HCT116 (cell line): ENCODE measurements at regions not wholly inside any gene's neighbourhood (a gene's known extent, or its start where the extent isn't known, plus 50 kb on each side); places are given as distances from the start of the nearest gene placed in this dataset.

ENCODE experiments used
- ATAC-seq: fragments of 200-7000 bp; cut with Tn5 transposase; 2 replicates; pipeline ENCODE4 v1.9.1; 2020; ENCODE audit warnings: mild to moderate bottlenecking, moderate library complexity
- BruUV-seq: library from RNA; stranded (reverse); fragments of 400-500 nt; replicated peaks from 2 replicates; lab custom pipeline; 2021; lab: Mats Ljungman, UMichigan
- CTCF ChIA-PET: fragments of 300-600 bp; sonication (Branson Sonifier 250); formaldehyde crosslinking; loops from one replicate; lab custom pipeline; 2021; ENCODE audit warnings: antibody characterized with exemption; lab: Charles Lee
- POLR2A ChIA-PET: fragments of 300-600, 350-600 bp; sonication (Branson Sonifier 250); formaldehyde crosslinking; loops from one replicate; lab custom pipeline; 2021; ENCODE audit warnings: antibody characterized with exemption; lab: Charles Lee
- RAD21 ChIA-PET, 2 experiments: fragments of 300-600 bp; sonication (Branson Sonifier 250); formaldehyde crosslinking; loops; one replicate each; lab custom pipeline; 2023; ENCODE audit warnings: low total read pairs in 2 of 2; ENCODE audit not compliant: uncharacterized antibody in 2 of 2, unreplicated experiment in 2 of 2, low non-redundant PET in 1 of 2; lab: Charles Lee
- DNase-seq: peaks from one replicate; pipeline ENCODE4 v3.0.0-alpha.2; 2010; ENCODE audit warnings: low read depth, low spot score
- H2AFZ ChIP-seq: fragments of 200-600 bp; shearing (Covaris generic), sonication (generic); 2 replicates; pipeline ENCODE4 v1.6.1; 2017; ENCODE audit warnings: low read depth, mixed run types, mixed read lengths, antibody characterized with exemption, low read length; ENCODE audit not compliant: poor library complexity, severe bottlenecking
- H3K27ac ChIP-seq: 2 replicates; pipeline ENCODE4 v1.5.1; 2012; ENCODE audit warnings: low read depth, low read length
- H3K27me3 ChIP-seq: fragments of 200-600 bp; sonication (generic); 2 replicates; pipeline ENCODE4 v1.6.1; 2016; ENCODE audit warnings: mixed run types, low read length, mixed read lengths; ENCODE audit not compliant: insufficient read depth
- H3K36me3 ChIP-seq, 2 experiments: fragments of 200-500 bp in 1 of 2; fragments of 200-600 bp in 1 of 2; sonication (Bioruptor generic) in 1 of 2; sonication (generic) in 1 of 2; 2 replicates each; pipeline versions ENCODE4 v1.5.1 to v1.6.1; 2014 to 2016; ENCODE audit warnings: low read length in 2 of 2, inconsistent platforms in 1 of 2, mixed read lengths in 1 of 2, mixed run types in 1 of 2; ENCODE audit not compliant: insufficient read depth in 2 of 2, control insufficient read depth in 1 of 2
- H3K4me1 ChIP-seq, 2 experiments: fragments of 200-600 bp in 1 of 2; sonication (generic) in 1 of 2; 2 replicates each; pipeline versions ENCODE4 v1.5.1 to v1.6.1; 2012 to 2017; ENCODE audit warnings: low read length in 2 of 2, inconsistent platforms in 1 of 2, mild to moderate bottlenecking in 1 of 2, mixed read lengths in 1 of 2, mixed run types in 1 of 2, moderate library complexity in 1 of 2; ENCODE audit not compliant: insufficient read depth in 2 of 2, control insufficient read depth in 1 of 2
- H3K4me2 ChIP-seq: fragments of 200-600 bp; sonication (generic); 2 replicates; pipeline ENCODE4 v1.6.1; 2017; ENCODE audit warnings: mixed run types, low read length, mixed read lengths
- H3K4me3 ChIP-seq, 2 experiments: fragments of 200-600 bp in 1 of 2; sonication (generic) in 1 of 2; replicated peaks in 1 of 2; 2 replicates each; pipeline ENCODE4 v1.5.1; 2011 to 2016; ENCODE audit warnings: low read length in 2 of 2, control low read depth in 1 of 2, low read depth in 1 of 2, mild to moderate bottlenecking in 1 of 2, mixed read lengths in 1 of 2, mixed run types in 1 of 2
- H3K79me2 ChIP-seq: fragments of 200-600 bp; sonication (generic); 2 replicates; pipeline ENCODE4 v1.6.1; 2017; ENCODE audit warnings: mild to moderate bottlenecking, mixed run types, low read length, moderate library complexity, mixed read lengths; ENCODE audit not compliant: insufficient read depth
- H3K9ac ChIP-seq: fragments of 200-600 bp; sonication (generic); 2 replicates; pipeline ENCODE4 v1.6.1; 2016; ENCODE audit warnings: low read length, mixed read lengths
- H3K9me2 ChIP-seq: fragments of 200-600 bp; sonication (generic), shearing (Covaris generic); 2 replicates; pipeline ENCODE4 v1.6.1; 2017; ENCODE audit warnings: mixed run types, mild to moderate bottlenecking, moderate library complexity; ENCODE audit not compliant: insufficient read depth
- H3K9me3 ChIP-seq, 2 experiments: fragments of 200-500 bp in 1 of 2; fragments of 200-600 bp in 1 of 2; sonication (Bioruptor generic) in 1 of 2; sonication (generic) in 1 of 2; 2 replicates each; pipeline ENCODE4 v1.6.1; 2014 to 2017; ENCODE audit warnings: low read length in 2 of 2, mixed read lengths in 2 of 2, inconsistent platforms in 1 of 2, low read depth in 1 of 2, mild to moderate bottlenecking in 1 of 2, mixed run types in 1 of 2, moderate library complexity in 1 of 2; ENCODE audit not compliant: control insufficient read depth in 1 of 2, insufficient read depth in 1 of 2
- H4K20me1 ChIP-seq: fragments of 200-600 bp; sonication (generic), shearing (Covaris generic); 2 replicates; pipeline ENCODE4 v1.6.1; 2017; ENCODE audit warnings: mixed run types, mild to moderate bottlenecking, moderate library complexity; ENCODE audit not compliant: insufficient read depth
- CBX3 ChIP-seq: IDR thresholded peaks from 2 replicates; pipeline ENCODE4 v1.6.1; 2012; ENCODE audit warnings: low read depth
- ELF1 ChIP-seq: IDR thresholded peaks from 2 replicates; pipeline ENCODE4 v1.6.1; 2012; ENCODE audit warnings: low read depth, borderline replicate concordance
- EZH2 ChIP-seq: fragments of 200-600 bp; sonication (generic); IDR thresholded peaks from 2 replicates; pipeline ENCODE4 v1.6.1; 2017; ENCODE audit warnings: antibody characterized with exemption, mixed run types
- EZH2phosphoT487 ChIP-seq: fragments of 200-600 bp; IDR thresholded peaks from 2 replicates; pipeline ENCODE4 v1.6.1; 2018; ENCODE audit warnings: antibody characterized with exemption, borderline replicate concordance
- JUND ChIP-seq: IDR thresholded peaks from 2 replicates; pipeline ENCODE4 v1.6.1; 2012
- POLR2A ChIP-seq: IDR thresholded peaks from 2 replicates; pipeline ENCODE4 v1.7.0; 2011; ENCODE audit warnings: borderline replicate concordance; ENCODE audit not compliant: insufficient read depth, insufficient read length; ENCODE audit errors: extremely low read depth
- POLR2AphosphoS5 ChIP-seq: IDR thresholded peaks from 2 replicates; pipeline ENCODE4 v1.6.1; 2011; ENCODE audit warnings: mild to moderate bottlenecking, low read depth, low read length, moderate library complexity
- SIN3A ChIP-seq: IDR thresholded peaks from 2 replicates; pipeline ENCODE4 v1.6.1; 2012; ENCODE audit warnings: low read depth
- SRF ChIP-seq: IDR thresholded peaks from 2 replicates; pipeline ENCODE4 v1.6.1; 2012; ENCODE audit warnings: low read depth
- TCF7L2 ChIP-seq: IDR thresholded peaks from 2 replicates; pipeline ENCODE4 v1.7.0; 2011; ENCODE audit warnings: borderline replicate concordance, inconsistent platforms; ENCODE audit not compliant: insufficient read depth, insufficient read length; ENCODE audit errors: extremely low read depth
- ZFX ChIP-seq: fragments of 450-650 bp; IDR thresholded peaks from 2 replicates; pipeline ENCODE4 v1.6.1; 2017
- intact Hi-C: fragments of 100-400 bp; cut with micrococcal nuclease; formaldehyde crosslinking; loops from 2 replicates; pipeline ENCODE4 v1.10.0; 2022
- TF ChIP-seq, protein P1 (sequence below): IDR thresholded peaks from 2 replicates; pipeline ENCODE4 v1.6.1; 2012
- TF ChIP-seq, protein P2 (sequence below): IDR thresholded peaks from 2 replicates; pipeline ENCODE4 v1.6.1; 2012; ENCODE audit warnings: low read depth
- TF ChIP-seq, protein P3 (sequence below): IDR thresholded peaks from 2 replicates; pipeline ENCODE4 v1.6.1; 2012
- TF ChIP-seq, protein P4 (sequence below): IDR thresholded peaks from 2 replicates; pipeline ENCODE4 v1.6.1; 2011; ENCODE audit warnings: mild to moderate bottlenecking, low read length, moderate library complexity; ENCODE audit not compliant: insufficient replicate concordance; ENCODE audit errors: extremely low read depth
- TF ChIP-seq, protein P5 (sequence below), 3 experiments: fragments of 200-600 bp in 1 of 3; sonication (generic) in 1 of 3; IDR thresholded peaks in 2 of 3; conservative IDR thresholded peaks in 1 of 3; 2 replicates each; pipeline ENCODE4 v1.5.1; 2012 to 2017; ENCODE audit warnings: low read depth in 2 of 3, low read length in 2 of 3, antibody characterized with exemption in 1 of 3, borderline replicate concordance in 1 of 3, control low read depth in 1 of 3, mild to moderate bottlenecking in 1 of 3, mixed read lengths in 1 of 3, mixed run types in 1 of 3, moderate library complexity in 1 of 3; ENCODE audit not compliant: insufficient read depth in 1 of 3

DNA sequence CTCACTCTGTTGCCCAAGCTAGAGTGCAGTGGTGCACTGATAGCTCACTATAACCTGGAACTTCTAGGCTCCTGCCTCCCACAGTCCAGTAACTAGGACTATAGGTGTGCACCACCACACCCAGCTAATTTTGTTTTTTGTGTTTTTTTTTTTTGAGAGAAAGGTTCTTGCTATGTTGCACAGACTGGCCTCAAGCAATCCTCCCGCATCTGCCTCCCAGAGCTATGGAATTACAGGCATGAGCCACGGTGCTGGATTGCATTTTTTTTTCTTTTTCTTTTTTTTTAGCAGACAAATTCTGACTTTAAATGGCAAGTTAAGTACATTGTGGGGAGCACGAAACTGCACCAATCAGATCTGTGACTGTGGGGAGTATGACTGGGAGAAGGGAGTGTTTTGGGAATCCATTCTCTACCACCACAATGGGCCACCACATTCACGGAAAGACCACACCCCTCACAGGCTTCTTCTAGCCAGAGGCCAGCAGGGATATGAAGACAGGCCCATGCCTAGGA is 58.1 kb upstream of the MSMB start:
- H3K4me3 ChIP-seq = no peak overlapping the region
- no peaks in the 10 kb centered on the region for H3K9me2 ChIP-seq
- H2AFZ ChIP-seq = no peak overlapping the region
- no peak for ATAC-seq
- RAD21 ChIA-PET = no interaction called here
- BruUV-seq = no TSS peak
- no peak overlapping the region for H3K27ac ChIP-seq
- no peaks in the 10 kb centered on the region for H3K9me3 ChIP-seq
- CTCF ChIA-PET = no interaction called here
- no peak overlapping the region for H3K4me2 ChIP-seq
- DNase-seq = no peak
- no peak overlapping the region for H3K9ac ChIP-seq
- no peaks in the 10 kb centered on the region for H3K79me2 ChIP-seq
- no peaks in the 10 kb centered on the region for H3K27me3 ChIP-seq
- intact Hi-C loops = no loop called here
- H3K36me3 ChIP-seq = no peaks in the 10 kb centered on the region
- H4K20me1 ChIP-seq = no peaks in the 10 kb centered on the region
- H3K4me1 ChIP-seq = peaks cover 8 to 9% of the 10 kb centered on the region in 2 experiments; a peak in 3 of 4 replicates
- TF ChIP-seq, protein P1, sequence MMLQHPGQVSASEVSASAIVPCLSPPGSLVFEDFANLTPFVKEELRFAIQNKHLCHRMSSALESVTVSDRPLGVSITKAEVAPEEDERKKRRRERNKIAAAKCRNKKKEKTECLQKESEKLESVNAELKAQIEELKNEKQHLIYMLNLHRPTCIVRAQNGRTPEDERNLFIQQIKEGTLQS = no peak
- TF ChIP-seq POLR2AphosphoS5 (no peak), ZFX (no peak), ELF1 (no peak), TCF7L2 (no peak), SIN3A (no peak), EZH2phosphoT487 (no peak), CBX3 (no peak), POLR2A (no peak), SRF (no peak), JUND (no peak), EZH2 (no peak)
- TF ChIP-seq, protein P2, sequence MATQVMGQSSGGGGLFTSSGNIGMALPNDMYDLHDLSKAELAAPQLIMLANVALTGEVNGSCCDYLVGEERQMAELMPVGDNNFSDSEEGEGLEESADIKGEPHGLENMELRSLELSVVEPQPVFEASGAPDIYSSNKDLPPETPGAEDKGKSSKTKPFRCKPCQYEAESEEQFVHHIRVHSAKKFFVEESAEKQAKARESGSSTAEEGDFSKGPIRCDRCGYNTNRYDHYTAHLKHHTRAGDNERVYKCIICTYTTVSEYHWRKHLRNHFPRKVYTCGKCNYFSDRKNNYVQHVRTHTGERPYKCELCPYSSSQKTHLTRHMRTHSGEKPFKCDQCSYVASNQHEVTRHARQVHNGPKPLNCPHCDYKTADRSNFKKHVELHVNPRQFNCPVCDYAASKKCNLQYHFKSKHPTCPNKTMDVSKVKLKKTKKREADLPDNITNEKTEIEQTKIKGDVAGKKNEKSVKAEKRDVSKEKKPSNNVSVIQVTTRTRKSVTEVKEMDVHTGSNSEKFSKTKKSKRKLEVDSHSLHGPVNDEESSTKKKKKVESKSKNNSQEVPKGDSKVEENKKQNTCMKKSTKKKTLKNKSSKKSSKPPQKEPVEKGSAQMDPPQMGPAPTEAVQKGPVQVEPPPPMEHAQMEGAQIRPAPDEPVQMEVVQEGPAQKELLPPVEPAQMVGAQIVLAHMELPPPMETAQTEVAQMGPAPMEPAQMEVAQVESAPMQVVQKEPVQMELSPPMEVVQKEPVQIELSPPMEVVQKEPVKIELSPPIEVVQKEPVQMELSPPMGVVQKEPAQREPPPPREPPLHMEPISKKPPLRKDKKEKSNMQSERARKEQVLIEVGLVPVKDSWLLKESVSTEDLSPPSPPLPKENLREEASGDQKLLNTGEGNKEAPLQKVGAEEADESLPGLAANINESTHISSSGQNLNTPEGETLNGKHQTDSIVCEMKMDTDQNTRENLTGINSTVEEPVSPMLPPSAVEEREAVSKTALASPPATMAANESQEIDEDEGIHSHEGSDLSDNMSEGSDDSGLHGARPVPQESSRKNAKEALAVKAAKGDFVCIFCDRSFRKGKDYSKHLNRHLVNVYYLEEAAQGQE = no peak
- TF ChIP-seq, protein P3, sequence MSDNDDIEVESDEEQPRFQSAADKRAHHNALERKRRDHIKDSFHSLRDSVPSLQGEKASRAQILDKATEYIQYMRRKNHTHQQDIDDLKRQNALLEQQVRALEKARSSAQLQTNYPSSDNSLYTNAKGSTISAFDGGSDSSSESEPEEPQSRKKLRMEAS = no peak
- TF ChIP-seq, protein P4, sequence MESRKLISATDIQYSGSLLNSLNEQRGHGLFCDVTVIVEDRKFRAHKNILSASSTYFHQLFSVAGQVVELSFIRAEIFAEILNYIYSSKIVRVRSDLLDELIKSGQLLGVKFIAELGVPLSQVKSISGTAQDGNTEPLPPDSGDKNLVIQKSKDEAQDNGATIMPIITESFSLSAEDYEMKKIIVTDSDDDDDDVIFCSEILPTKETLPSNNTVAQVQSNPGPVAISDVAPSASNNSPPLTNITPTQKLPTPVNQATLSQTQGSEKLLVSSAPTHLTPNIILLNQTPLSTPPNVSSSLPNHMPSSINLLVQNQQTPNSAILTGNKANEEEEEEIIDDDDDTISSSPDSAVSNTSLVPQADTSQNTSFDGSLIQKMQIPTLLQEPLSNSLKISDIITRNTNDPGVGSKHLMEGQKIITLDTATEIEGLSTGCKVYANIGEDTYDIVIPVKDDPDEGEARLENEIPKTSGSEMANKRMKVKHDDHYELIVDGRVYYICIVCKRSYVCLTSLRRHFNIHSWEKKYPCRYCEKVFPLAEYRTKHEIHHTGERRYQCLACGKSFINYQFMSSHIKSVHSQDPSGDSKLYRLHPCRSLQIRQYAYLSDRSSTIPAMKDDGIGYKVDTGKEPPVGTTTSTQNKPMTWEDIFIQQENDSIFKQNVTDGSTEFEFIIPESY = no peak
- TF ChIP-seq, protein P5, sequence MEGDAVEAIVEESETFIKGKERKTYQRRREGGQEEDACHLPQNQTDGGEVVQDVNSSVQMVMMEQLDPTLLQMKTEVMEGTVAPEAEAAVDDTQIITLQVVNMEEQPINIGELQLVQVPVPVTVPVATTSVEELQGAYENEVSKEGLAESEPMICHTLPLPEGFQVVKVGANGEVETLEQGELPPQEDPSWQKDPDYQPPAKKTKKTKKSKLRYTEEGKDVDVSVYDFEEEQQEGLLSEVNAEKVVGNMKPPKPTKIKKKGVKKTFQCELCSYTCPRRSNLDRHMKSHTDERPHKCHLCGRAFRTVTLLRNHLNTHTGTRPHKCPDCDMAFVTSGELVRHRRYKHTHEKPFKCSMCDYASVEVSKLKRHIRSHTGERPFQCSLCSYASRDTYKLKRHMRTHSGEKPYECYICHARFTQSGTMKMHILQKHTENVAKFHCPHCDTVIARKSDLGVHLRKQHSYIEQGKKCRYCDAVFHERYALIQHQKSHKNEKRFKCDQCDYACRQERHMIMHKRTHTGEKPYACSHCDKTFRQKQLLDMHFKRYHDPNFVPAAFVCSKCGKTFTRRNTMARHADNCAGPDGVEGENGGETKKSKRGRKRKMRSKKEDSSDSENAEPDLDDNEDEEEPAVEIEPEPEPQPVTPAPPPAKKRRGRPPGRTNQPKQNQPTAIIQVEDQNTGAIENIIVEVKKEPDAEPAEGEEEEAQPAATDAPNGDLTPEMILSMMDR (IDR thresholded peaks at IDR 0.05 in 2 of 3, conservative IDR thresholded peaks at IDR 0.05 in 1 of 3; ENCODE audit: borderline replicate concordance in 1 of 3, insufficient read depth in 1 of 3, low read depth in 2 of 3, low read length in 2 of 3) = no peak
- TF ChIP-seq, all 23 proteins: peak for 0
- POLR2A ChIA-PET = no interaction called here
